AG04449 (cell line): ENCODE measurements at regions not wholly inside any gene's neighbourhood (a gene's known extent, or its start where the extent isn't known, plus 50 kb on each side); places are given as distances from the start of the nearest gene placed in this dataset.

ENCODE experiments used
- CTCF ChIA-PET: fragments of 350-600 bp; formaldehyde crosslinking; extraction: SDS; loops from one replicate; lab custom pipeline; 2021; ENCODE audit warnings: antibody characterized with exemption; lab: Yijun Ruan, JAX
- POLR2A ChIA-PET: fragments of 400-600, 350-600 bp; formaldehyde crosslinking; extraction: SDS; loops from one replicate; lab custom pipeline; 2020; ENCODE audit warnings: antibody characterized with exemption, inconsistent platforms; lab: Yijun Ruan, JAX
- DNase-seq: peaks from one replicate; pipeline ENCODE4 v3.0.0-alpha.2; 2010; ENCODE audit warnings: low read depth, low spot score
- H3K4me3 ChIP-seq: 2 replicates; pipeline ENCODE4 v1.5.1; 2011; ENCODE audit warnings: low read depth, mild to moderate bottlenecking, control low read depth, low read length
- TF ChIP-seq, protein P1 (sequence below): IDR thresholded peaks from one replicate; pipeline ENCODE4 v1.5.1; 2011; ENCODE audit warnings: mild to moderate bottlenecking, moderate library complexity, low read length, control low read depth, inconsistent platforms; ENCODE audit not compliant: insufficient read depth; ENCODE audit errors: missing control alignments

DNA sequence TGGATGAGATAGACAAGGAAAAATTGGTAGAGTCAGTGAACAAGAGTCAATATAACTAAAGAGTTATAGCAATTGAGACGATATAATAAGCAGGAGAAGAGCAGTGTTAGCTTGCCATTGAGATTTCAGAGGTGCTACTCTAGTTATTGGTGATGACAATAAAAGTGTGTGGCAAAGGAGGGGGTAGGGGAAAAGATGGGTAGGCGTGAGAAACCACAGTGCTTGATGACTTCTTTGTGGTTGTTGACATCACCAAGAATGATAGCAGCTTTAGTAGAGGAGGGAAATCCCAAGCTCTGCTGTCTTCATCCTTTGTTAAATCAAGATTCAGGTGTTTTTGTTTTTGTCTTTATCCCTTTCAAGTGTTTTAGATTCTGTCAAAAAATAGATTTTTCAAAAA lies 179.9 kb upstream of the PPP3CA start:
- TF ChIP-seq, protein P1, sequence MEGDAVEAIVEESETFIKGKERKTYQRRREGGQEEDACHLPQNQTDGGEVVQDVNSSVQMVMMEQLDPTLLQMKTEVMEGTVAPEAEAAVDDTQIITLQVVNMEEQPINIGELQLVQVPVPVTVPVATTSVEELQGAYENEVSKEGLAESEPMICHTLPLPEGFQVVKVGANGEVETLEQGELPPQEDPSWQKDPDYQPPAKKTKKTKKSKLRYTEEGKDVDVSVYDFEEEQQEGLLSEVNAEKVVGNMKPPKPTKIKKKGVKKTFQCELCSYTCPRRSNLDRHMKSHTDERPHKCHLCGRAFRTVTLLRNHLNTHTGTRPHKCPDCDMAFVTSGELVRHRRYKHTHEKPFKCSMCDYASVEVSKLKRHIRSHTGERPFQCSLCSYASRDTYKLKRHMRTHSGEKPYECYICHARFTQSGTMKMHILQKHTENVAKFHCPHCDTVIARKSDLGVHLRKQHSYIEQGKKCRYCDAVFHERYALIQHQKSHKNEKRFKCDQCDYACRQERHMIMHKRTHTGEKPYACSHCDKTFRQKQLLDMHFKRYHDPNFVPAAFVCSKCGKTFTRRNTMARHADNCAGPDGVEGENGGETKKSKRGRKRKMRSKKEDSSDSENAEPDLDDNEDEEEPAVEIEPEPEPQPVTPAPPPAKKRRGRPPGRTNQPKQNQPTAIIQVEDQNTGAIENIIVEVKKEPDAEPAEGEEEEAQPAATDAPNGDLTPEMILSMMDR = no peak
- no peak overlapping the region for H3K4me3 ChIP-seq
- CTCF ChIA-PET = no interaction called here
- DNase-seq = no peak
- POLR2A ChIA-PET = no interaction called here

DNA sequence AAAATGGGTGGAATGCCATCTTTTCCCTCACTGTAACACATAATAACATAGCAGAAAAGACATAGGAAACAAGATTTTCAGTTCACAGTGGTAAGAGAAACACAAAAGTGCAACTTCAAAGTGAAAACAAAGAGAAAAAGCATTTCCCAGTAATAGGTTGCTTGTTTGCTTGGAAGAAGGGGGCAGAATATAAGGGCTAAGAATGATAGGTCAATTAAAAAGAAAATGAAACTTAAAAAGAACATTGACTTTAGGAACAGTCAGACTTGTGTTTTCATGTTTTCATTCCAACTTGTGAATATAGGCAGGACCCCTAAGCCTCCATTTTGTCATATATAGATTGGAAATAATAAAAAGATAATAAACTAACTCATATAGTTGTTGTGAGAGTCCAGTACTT lies 168.2 kb upstream of the PPP3CA start:
- POLR2A ChIA-PET = no interaction called here
- no peak overlapping the region for H3K4me3 ChIP-seq
- TF ChIP-seq, protein P1 = no peak
- CTCF ChIA-PET = no interaction called here
- DNase-seq = no peak

DNA sequence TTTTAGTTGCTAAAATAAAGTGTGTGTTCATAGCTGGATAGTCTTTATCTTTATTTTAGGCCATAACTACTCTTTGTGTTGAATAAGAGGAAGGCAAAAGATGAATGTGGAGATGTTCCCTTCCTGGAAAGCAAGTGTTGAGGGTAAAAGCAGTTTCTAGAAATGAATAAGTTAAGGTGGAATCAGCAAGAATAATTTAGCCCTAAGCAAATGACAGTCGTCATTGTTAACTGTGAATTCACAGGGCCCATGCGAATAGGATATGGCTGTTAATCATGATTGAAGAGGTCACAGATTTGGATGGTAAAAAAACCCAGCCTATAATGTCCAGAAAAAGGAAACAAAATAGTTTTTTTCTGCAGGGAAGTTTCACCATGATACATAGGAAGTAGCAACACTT lies 167.8 kb upstream of the PPP3CA start:
- H3K4me3 ChIP-seq = no peak overlapping the region
- TF ChIP-seq, protein P1 = no peak
- ChIA-PET CTCF (no interaction called here), POLR2A (no interaction called here)
- no peak for DNase-seq

DNA sequence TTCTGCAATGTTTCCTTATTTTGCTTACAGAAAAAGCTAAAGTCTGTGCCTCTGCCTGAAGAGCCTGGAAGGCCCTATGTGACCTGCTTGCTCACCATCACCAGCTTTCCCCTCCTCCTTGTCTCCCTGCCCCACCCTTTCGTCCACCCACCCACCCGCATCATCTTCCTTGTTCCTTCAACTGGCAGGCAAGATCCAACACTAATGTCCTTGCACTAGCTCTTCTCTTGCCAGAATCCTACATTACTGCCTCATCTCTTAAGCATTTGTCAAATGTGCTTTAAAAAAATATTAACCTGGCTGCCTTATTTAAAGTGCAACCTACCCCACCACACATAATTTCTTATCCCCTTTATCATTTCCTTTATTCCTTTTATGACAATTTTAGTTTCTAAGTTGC lies 165.1 kb upstream of the PPP3CA start:
- no peak for DNase-seq
- no peak overlapping the region for H3K4me3 ChIP-seq
- POLR2A ChIA-PET = no interaction called here
- TF ChIP-seq, protein P1 = no peak
- CTCF ChIA-PET = no interaction called here

DNA sequence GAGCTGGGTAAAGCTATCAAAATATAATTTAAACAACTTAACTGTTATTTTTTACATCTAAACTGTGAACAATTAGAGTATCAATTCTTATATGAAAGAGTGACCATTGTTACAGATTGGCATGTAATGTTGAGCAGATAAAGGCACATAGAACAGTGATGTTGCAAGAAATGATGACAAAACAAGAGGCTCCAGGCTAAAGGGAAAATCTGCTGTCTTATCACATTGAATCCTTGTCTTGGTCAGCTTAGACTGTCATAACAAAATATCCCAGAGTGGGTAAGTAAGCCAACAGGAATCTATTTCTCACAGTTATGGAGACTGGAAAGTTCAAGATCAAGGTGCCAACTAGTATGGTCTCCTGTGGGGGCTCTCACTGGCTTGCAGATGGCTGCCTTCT lies 154.1 kb upstream of the PPP3CA start:
- POLR2A ChIA-PET = no interaction called here
- CTCF ChIA-PET = no interaction called here
- no peak for DNase-seq
- no peak overlapping the region for H3K4me3 ChIP-seq
- TF ChIP-seq, protein P1 = no peak

DNA sequence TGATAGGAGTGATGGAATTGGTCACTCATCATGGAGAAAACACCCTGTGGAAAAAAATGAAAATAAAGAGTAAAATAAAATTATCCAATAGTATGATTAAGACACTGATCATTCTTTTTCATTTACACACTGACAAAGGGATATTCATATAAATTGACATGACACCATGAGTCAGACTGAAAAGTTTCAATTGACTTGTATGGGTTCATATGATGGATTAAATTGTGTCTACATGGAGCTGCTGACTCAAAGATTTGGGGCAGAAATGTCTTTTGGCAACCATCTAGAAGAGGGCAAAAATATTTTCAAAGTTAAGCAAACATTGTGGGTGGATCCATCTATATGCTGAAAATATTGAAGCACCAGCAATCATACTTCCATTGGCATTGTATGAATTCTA lies 153.4 kb upstream of the PPP3CA start:
- ChIA-PET POLR2A (no interaction called here), CTCF (no interaction called here)
- no peak overlapping the region for H3K4me3 ChIP-seq
- TF ChIP-seq, protein P1 = no peak
- no peak for DNase-seq
